HG03139 (cell line): ENCODE measurements at regions not wholly inside any gene's neighbourhood (a gene's known extent, or its start where the extent isn't known, plus 50 kb on each side); places are given as distances from the start of the nearest gene placed in this dataset.

Experiments used
- ATAC-seq: cut with Tn5 transposase; IDR thresholded peaks from one replicate; pipeline ENCODE4 v1.9.1; 2021; ENCODE audit not compliant: unreplicated experiment

GRCh38 chr2:126990200-126990599 is 91.5 kb downstream of the TEX51 start:
- no peak for ATAC-seq

- no peak for ATAC-seq
Observed at GRCh38 chr2:126990605-126991532, 92.2 kb downstream of the TEX51 start.

GRCh38 chr2:126994340-126994777 is 95.7 kb downstream of the TEX51 start:
- no peak for ATAC-seq

GRCh38 chr2:126995621-126996377 is 97.1 kb downstream of the TEX51 start:
- ATAC-seq: no peak

GRCh38 chr2:126996378-126996699 is 97.6 kb downstream of the TEX51 start:
- no peak for ATAC-seq
